Gastrocnemius medialis (tissue), 4 donors: ENCODE measurements at regions not wholly inside any gene's neighbourhood (a gene's known extent, or its start where the extent isn't known, plus 50 kb on each side); places are given as distances from the start of the nearest gene placed in this dataset.

ENCODE experiments used
- ATAC-seq, 2 donors: fragments of 150-250 bp; one replicate each; pipeline ENCODE4 v1.9.1; 2016
- DNase-seq, 2 donors: peaks; one replicate each; pipeline ENCODE4 v3.0.0-alpha.2; 2019
- H3K27ac ChIP-seq, 4 donors: fragments of 200-600 bp; sonication (generic); 1 replicate in 1 of 4; 2 replicates in 3 of 4; pipeline ENCODE4 v1.5.1; 2016 to 2018; ENCODE audit warnings: mild to moderate bottlenecking in 2 of 4, moderate library complexity in 1 of 4
- H3K27me3 ChIP-seq, 3 donors: fragments of 200-600 bp; sonication (generic) in 2 of 3; 1 replicate in 1 of 3; 2 replicates in 2 of 3; pipeline versions ENCODE4 v1.5.1 to v1.6.0; 2016 to 2019; ENCODE audit warnings: mild to moderate bottlenecking in 1 of 3, moderate library complexity in 1 of 3
- H3K36me3 ChIP-seq, 2 donors: fragments of 200-600 bp; sonication (generic) in 1 of 2; one replicate each; pipeline ENCODE4 v1.5.1; 2017 to 2018
- H3K4me1 ChIP-seq, 2 donors: fragments of 200-600 bp; sonication (generic) in 1 of 2; one replicate each; pipeline ENCODE4 v1.5.1; 2016 to 2017; ENCODE audit warnings: mild to moderate bottlenecking in 2 of 2
- H3K4me3 ChIP-seq, 4 donors: fragments of 200-600 bp; sonication (generic) in 3 of 4; 1 replicate in 1 of 4; 2 replicates in 3 of 4; pipeline ENCODE4 v1.5.1; 2016 to 2019; ENCODE audit warnings: mild to moderate bottlenecking in 2 of 4
- H3K9me3 ChIP-seq, 3 donors: fragments of 200-600 bp; sonication (generic) in 2 of 3; 1 replicate in 1 of 3; 2 replicates in 2 of 3; pipeline ENCODE4 v1.5.1; 2016 to 2019
- POLR2A ChIP-seq, 2 donors: fragments of 450-650 bp; IDR thresholded peaks; one replicate each; pipeline ENCODE4 v1.6.1; 2017; ENCODE audit warnings: antibody characterized with exemption in 2 of 2, mild to moderate bottlenecking in 2 of 2, moderate library complexity in 2 of 2
- in situ Hi-C, 4 donors: fragments of 200-750 bp; cut with MboI; loops; one replicate each; pipeline versions ENCODE4 v1.15.0 to v1.8.0; 2017; ENCODE audit warnings: low sequenced_read_pairs in 4 of 4
- intact Hi-C: fragments of 100-400 bp; cut with DNase I; formaldehyde crosslinking; loops from one replicate; pipeline ENCODE4 v1.15.1; 2023; ENCODE audit warnings: low total_unique reads
- TF ChIP-seq, protein P1 (sequence below), 5 experiments: fragments of 450-650 bp in 3 of 5; fragments of 200-600 bp in 2 of 5; sonication (generic) in 2 of 5; IDR thresholded peaks in 4 of 5; conservative IDR thresholded peaks in 1 of 5; 1 replicate in 4 of 5; 2 replicates in 1 of 5; pipeline ENCODE4 v1.5.1; 2016 to 2019; ENCODE audit warnings: antibody characterized with exemption in 5 of 5, mild to moderate bottlenecking in 3 of 5, moderate library complexity in 3 of 5

DNA sequence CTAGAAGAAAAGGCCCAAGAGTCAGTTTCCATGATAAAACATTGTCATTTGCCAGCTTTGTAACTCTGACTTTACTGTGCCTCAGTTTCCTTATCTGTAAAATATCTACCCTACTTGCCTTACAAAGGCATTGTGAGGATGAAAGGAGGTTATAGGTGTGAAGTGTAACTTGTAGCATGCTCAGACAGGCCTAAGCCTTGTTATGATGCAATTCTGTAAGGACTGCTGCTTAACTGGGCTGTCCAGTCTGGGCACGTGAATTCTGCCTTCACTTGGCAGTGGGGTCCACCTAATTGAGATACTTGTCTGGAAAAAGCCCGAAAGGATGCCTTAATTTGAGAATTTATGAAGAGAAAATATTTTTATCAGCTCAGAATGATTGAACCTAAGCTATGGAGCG is 114.5 kb upstream of the DYRK2 start:
- Histone ChIP-seq H3K27me3 (no peaks in the 10 kb centered on the region), H3K4me1 (no peaks in the 10 kb centered on the region), H3K4me3 (no peak overlapping the region), H3K36me3 (no peaks in the 10 kb centered on the region), H3K9me3 (no peaks in the 10 kb centered on the region), H3K27ac (no peak overlapping the region)
- in situ Hi-C loops (no loop called here), intact Hi-C loops (no loop called here)
- ATAC-seq (no peak), DNase-seq (no peak)
- TF ChIP-seq, protein P1, sequence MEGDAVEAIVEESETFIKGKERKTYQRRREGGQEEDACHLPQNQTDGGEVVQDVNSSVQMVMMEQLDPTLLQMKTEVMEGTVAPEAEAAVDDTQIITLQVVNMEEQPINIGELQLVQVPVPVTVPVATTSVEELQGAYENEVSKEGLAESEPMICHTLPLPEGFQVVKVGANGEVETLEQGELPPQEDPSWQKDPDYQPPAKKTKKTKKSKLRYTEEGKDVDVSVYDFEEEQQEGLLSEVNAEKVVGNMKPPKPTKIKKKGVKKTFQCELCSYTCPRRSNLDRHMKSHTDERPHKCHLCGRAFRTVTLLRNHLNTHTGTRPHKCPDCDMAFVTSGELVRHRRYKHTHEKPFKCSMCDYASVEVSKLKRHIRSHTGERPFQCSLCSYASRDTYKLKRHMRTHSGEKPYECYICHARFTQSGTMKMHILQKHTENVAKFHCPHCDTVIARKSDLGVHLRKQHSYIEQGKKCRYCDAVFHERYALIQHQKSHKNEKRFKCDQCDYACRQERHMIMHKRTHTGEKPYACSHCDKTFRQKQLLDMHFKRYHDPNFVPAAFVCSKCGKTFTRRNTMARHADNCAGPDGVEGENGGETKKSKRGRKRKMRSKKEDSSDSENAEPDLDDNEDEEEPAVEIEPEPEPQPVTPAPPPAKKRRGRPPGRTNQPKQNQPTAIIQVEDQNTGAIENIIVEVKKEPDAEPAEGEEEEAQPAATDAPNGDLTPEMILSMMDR (IDR thresholded peaks at IDR 0.05 in 4 of 5, conservative IDR thresholded peaks at IDR 0.05 in 1 of 5): no peak
- no peak for TF ChIP-seq POLR2A (IDR thresholded peaks at IDR 0.05)

DNA sequence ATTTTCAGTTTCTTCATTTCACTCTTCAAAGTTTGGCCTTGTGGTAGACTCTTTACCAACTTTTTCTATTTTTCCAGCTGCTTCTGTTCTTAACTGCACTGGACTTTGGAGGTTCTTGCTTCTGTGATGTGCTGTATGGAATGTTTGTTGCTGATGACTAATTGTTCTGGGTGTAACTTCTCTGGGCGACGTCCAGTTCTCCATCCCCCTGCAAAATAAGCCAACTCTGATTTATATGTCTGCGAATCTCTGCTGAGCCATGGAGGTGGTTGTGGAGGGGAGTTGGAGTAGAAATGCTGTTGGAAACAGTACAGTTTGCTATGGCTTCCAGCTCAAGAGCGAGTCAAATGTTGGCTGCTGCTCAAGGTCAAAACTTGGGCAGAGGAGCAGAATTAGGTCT is 113.9 kb upstream of the DYRK2 start:
- intact Hi-C loops (no loop called here), in situ Hi-C loops (no loop called here)
- no peak overlapping the region for H3K27ac ChIP-seq
- no peaks in the 10 kb centered on the region for H3K27me3 ChIP-seq
- DNase-seq (no peak), ATAC-seq (no peak)
- no peak for TF ChIP-seq POLR2A (IDR thresholded peaks at IDR 0.05)
- TF ChIP-seq, protein P1 (IDR thresholded peaks at IDR 0.05 in 4 of 5, conservative IDR thresholded peaks at IDR 0.05 in 1 of 5): no peak
- H3K4me1 ChIP-seq: no peaks in the 10 kb centered on the region
- no peak overlapping the region for H3K4me3 ChIP-seq
- H3K9me3 ChIP-seq: no peaks in the 10 kb centered on the region
- H3K36me3 ChIP-seq: no peaks in the 10 kb centered on the region

DNA sequence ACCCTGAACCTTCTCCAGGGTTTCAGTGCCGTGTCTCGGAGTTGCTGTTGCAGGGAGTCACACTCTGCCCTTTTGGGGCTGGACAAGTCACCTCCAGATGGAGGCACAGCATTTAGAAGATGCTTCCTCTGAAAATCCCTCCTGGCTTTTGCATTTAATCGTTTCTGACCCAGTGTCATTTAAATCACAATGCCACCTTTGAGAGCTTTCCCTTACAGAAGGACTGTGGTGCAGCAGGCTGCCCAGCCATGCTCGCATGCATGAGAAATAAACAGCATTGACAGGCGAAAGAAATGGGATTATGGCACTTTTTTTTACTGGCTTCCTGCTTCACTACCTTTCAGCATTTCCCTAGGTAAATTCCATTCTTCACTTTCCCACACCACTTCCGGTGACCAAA is 113.4 kb upstream of the DYRK2 start:
- intact Hi-C loops: no loop called here
- DNase-seq: no peak
- no peaks in the 10 kb centered on the region for H3K36me3 ChIP-seq
- no peak overlapping the region for H3K4me3 ChIP-seq
- TF ChIP-seq, protein P1 (IDR thresholded peaks at IDR 0.05 in 4 of 5, conservative IDR thresholded peaks at IDR 0.05 in 1 of 5): no peak
- no peak for TF ChIP-seq POLR2A (IDR thresholded peaks at IDR 0.05)
- no peaks in the 10 kb centered on the region for H3K9me3 ChIP-seq
- no peaks in the 10 kb centered on the region for H3K4me1 ChIP-seq
- no peaks in the 10 kb centered on the region for H3K27me3 ChIP-seq
- ATAC-seq: no peak
- H3K27ac ChIP-seq: no peak overlapping the region
- in situ Hi-C loops: no loop called here

DNA sequence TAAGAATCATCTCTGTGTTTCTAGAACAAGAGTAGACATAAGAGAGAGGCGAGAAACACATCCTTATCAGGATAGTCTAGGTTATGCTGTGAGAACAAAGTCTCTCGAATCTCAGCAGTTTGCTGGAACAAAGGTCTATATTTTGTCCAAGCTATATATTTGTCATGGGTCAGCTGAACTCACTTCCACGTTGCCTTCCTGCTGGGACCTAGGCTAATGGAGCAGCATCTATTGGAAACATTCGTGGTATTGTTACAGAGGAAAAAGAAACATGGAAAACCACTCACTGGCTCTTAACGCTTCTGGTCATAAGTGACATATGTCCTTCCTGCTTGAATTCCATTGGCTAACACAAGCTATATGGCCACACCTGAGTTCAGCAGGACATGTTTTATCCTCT is 112.6 kb upstream of the DYRK2 start:
- no peak for ATAC-seq
- no peak for DNase-seq
- no peak for TF ChIP-seq POLR2A (IDR thresholded peaks at IDR 0.05)
- TF ChIP-seq, protein P1 (IDR thresholded peaks at IDR 0.05 in 4 of 5, conservative IDR thresholded peaks at IDR 0.05 in 1 of 5): no peak
- Histone ChIP-seq H3K27ac (no peak overlapping the region), H3K9me3 (no peaks in the 10 kb centered on the region), H3K27me3 (no peaks in the 10 kb centered on the region), H3K36me3 (no peaks in the 10 kb centered on the region), H3K4me3 (no peak overlapping the region), H3K4me1 (no peaks in the 10 kb centered on the region)
- in situ Hi-C loops (no loop called here), intact Hi-C loops (no loop called here)

DNA sequence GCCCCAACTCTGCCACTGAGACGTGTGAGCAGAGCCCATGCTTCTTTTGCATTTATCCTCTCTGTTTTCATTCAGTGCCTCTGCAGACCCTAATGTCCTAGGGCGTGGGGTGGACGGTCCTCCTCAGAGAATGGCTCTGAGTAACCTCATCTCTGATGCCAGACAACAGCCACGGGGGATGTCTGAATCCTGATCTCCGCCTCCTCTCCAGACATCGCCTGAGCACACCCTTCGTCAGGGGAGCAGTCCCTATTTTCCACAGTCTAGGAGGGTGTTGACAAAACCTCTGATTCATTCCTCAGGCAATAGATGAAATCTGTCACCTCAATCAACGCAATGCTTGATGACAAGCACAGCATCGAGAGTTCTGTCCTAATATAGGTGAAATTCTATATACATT is 109.2 kb upstream of the DYRK2 start:
- no peak for ATAC-seq
- Histone ChIP-seq H3K36me3 (no peaks in the 10 kb centered on the region), H3K9me3 (no peaks in the 10 kb centered on the region), H3K27me3 (no peaks in the 10 kb centered on the region), H3K4me3 (no peak overlapping the region), H3K4me1 (no peaks in the 10 kb centered on the region), H3K27ac (no peak overlapping the region)
- intact Hi-C loops: no loop called here
- TF ChIP-seq, protein P1 (IDR thresholded peaks at IDR 0.05 in 4 of 5, conservative IDR thresholded peaks at IDR 0.05 in 1 of 5): no peak
- TF ChIP-seq POLR2A (IDR thresholded peaks at IDR 0.05): no peak
- in situ Hi-C loops: no loop called here
- DNase-seq: no peak
